Stimulated activated CD4-positive, alpha-beta T cell treated with anti-CD3 and anti-CD28 coated beads, Interleukin-12 subunit alpha, Interleukin-12 subunit beta, amount 100 ng/mL, for 4 hours (primary cell): ENCODE measurements at regions not wholly inside any gene's neighbourhood (a gene's known extent, or its start where the extent isn't known, plus 50 kb on each side); places are given as distances from the start of the nearest gene placed in this dataset.

Source experiments
- DNase-seq: peaks from one replicate; pipeline ENCODE4 v3.0.0-alpha.2; 2020

DNA sequence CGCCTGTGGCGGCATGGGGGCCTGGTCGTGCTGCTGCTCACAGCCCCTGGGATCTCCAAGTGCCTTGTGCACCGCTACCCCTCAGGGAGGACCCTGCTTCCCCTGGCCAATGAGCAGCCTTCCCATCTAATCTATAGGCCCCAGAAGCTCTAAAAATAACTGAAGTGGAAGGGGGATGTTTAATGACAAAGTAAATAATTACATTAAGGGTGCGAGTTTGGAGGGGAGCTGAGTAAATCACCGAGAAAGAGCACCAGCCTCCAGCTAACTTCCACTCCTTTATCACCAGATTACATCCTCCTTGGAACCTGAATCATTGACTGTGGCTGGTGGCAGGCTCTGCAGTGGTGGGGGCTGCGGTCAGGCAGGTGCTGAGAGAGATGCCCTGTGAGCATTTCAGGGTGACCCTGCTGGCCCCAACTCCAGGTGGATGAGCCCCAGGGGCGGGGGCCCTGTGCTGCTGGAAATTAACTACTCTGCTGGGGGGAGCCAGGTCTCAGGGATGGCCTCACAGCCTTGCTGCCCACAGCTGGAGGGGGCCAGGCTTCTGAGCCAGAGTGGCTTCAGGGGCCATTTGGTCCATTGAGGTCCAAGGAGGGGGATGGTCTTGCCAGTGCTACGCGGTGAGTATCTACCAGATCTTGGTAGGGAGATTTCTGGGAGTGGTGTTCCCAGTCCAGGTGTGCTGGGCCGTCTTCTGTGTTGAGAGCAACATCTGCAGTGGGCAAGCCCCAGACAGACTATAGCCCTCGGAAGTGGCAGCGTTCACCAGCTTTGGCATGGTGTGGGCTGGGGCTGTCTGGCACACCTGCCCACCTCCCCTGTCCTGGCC lies 74.2 kb downstream of the GLI2 start:
- no peak for DNase-seq

DNA sequence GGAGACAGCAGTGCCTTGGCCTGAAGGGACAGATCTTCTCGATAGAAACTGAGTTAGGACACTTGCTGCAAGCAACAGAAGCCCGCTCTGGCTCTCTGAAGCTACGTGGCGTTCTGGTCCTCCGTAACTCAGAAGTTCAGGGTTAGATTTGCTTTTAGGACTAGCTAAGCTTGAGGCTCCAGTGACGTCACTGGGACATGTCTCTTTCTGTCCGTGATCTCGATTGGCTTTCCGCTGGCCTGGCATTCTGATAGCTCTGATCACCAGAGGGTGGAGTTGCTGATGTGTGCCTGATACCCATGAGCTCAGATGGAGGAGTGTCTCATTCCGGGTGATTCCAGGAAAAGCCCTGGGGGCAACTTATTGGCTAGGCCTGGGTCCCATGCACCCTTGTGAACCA lies 75.0 kb downstream of the GLI2 start:
- DNase-seq, result no peak

DNA sequence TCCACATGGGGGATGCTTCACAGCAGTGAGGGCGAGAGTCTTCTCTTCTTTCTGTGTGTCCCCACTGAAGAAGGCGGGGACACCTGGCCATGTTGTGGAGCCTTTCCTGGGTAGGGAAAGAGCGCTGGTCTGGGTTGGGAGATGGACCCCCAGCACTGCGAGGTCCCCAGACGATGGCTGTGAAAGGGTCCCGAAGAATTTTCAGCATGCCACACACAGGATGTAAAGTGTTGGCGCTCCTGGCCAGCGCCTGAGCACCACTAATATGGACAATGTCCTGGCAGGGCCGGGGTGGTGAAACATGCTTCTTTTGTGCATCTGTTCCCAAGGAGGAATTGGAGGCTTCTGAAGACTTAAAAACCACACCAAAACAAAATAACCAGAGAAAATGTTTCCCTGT lies 77.2 kb downstream of the GLI2 start:
- DNase-seq, result no peak

DNA sequence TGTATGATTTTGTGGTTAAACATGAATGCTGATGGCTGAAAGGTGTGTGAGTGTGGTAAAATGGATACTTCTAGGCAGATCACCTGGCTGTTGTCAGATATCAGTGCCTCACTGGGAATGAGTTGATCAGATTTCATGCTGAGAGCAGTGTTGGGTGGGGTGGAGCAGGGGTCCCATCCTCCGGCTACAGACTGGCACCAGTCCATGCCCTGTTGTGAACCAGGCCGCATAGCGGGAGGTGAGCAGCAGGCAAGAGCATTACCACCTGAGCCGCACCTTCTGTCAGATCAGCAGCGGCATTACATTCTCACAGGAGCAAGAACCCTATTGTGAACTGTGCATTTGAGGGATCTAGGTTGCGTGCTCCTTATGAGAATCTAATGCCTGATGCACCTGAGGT lies 78.7 kb downstream of the GLI2 start:
- no peak for DNase-seq

DNA sequence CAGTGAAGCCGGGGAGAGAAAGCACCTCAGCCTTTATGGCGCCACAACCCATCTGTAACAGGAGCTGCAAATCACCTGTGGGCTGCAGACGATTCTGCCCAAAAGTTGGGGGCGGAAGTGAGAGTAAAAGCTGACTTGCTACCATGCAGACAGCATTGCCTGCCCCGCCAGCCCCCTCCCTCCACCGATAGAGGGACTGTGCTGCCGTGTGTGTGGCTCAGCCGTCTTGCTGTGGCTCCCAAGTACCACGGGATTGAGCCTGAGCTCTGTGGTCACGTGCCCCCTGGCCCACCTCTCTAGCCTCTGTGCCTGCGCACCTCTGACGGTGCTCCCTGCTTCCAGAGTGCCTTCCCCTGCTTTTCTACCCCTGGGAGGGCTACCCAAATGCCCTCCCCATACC lies 79.6 kb downstream of the GLI2 start:
- no peak for DNase-seq

DNA sequence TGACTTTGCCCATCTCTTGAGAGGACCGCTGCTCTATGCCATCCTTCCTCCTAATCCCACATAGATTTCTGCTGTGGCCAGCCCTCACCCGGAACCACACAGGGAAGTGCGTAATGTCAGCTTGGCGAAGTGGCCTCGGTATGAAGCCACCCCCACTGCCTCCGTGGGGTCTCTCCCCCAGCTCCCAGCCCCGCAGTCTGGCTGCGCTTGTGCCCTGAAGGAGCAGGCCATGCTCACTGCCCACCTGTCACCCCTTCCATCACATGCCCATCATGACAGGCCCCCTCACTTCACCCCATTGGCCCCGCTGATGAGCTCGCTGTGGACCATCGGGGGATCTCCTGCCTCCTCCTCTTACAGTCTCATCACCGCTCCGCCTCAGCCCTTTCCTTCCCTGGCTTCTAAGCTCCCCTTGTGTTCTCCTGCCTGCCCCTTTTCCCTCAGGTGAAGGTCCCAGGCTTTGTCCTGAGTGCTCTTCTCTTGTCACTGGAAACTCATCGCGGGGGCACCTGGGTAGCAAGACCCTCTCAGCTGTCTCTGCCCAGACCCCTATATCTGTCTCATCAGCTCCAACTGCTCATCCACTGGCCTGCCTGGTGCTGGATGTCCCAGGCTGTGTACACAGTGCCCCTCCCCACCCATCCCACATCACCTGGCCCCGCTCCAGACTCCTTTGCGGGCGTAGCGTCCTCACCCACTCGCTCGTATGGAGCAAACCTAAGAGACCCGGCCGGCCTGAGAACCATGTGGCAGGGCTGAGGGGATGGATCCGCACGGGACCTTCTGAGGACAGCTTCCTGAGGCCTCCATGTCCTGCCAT lies 81.7 kb downstream of the GLI2 start:
- no peak for DNase-seq

DNA sequence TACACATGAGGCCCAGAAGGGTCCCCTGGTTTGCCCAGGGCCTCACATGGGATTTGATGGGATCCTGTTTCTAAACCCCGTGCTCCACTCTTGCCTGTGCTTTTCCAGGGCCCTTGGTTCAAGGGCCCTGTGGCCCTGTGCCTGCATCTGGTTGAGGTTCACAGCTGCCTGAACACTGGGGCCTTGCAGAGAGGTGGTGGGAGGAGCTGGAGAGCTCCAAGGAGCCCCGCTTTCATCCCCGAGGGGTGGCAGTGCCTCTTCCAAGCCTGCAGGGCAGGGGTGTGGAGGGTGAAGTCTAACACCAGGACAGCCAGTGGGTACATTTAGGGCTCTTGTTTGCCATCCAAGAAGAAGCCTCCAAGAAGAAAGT lies 82.3 kb downstream of the GLI2 start:
- no peak for DNase-seq

DNA sequence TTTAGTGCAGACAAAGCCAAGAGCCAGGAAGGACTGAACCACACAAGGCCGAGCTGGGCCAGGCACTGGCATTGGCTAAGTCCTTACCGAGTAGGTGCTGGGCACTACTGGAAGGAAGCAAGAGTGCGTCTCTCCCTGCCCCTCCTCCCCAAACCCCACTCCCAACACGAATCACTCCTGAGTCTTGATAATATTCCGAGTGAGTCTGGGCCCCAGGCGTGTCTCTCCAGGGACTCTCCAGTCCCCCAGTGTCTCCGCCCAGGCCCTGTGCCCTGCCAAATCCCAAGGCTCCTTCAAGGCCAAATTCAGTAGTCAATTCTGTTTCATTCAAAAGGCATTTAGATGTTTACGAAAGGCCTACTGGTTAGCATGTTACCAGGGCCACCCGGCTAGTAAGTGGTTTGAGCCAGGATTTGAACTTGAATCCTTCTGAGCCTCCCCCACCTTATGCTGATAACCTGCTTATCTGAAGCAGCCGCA lies 82.8 kb downstream of the GLI2 start:
- DNase-seq, result no peak

DNA sequence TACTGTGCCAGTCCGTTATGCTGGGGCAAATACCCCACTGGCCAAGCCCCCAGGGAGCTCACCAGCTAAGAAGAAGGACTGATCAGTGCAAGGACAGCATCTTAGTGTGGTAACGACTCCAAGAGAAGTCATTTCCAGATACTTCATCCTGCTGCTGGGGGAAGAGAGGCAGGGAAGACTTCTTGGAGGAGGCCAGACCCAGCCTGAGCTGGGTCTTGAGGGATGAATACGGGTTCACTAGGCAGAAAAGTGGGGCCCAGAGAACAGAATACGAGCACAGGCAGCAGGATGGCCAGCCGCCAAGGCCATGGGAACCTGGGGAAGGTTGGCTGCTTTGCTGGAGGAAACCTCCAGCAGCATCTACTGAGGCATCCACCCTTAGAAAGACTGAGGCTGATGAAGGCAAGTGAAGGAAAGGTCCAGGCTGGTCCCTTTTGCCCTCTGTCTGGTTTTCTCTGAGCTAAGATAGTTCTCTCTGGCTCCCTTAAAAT lies 84.1 kb downstream of the GLI2 start:
- DNase-seq, result no peak

DNA sequence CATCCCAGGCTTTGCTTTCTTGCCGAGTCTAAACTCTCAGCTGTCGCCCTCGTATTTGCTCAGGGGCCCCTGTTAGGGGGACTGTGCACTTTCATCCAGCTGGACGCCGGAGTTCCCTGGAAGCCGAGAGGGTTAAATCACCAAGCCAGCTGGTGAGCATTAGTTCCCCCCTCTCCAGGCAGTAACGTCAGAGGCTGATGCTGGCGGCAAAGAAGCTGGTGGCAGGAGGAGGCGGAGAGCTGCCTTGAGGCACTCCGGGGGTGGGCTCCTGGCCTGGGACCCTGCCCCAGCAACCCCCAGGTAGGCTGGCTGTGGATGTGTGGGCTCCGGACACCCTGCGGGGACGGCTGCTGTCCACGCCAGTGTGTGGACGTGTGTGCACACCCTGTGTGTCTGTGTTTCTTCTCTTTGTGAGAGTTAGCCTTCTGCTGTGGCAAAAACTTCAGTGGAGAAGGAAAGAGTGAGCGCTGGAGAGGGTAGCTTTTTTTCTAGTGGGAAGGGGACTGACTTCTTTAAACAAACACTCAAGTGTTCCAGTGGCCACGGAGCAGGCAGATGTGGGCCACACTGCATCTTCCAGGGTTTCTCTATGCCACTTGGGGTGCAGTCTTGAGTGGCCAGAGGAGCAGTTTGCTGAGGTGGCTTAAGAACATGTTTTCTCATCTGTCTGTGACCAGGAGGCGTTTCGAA lies 84.7 kb downstream of the GLI2 start:
- DNase-seq, result no peak

DNA sequence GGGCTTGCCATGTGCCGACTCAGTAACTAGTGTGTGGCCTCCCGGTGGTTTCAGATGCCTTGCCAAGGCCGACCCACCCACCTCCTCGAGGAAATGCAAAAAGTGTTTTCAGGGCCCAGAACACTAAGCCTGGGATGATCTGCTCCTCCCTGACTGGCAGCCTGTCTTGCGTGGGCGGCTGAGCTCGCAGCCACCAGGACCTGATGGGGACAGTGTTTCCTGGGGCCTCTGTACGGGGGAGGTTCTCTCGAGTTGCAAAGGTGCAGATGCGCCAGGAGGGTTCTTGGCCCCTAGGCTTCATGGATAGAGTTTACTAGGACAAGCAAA lies 85.2 kb downstream of the GLI2 start:
- no peak for DNase-seq

DNA sequence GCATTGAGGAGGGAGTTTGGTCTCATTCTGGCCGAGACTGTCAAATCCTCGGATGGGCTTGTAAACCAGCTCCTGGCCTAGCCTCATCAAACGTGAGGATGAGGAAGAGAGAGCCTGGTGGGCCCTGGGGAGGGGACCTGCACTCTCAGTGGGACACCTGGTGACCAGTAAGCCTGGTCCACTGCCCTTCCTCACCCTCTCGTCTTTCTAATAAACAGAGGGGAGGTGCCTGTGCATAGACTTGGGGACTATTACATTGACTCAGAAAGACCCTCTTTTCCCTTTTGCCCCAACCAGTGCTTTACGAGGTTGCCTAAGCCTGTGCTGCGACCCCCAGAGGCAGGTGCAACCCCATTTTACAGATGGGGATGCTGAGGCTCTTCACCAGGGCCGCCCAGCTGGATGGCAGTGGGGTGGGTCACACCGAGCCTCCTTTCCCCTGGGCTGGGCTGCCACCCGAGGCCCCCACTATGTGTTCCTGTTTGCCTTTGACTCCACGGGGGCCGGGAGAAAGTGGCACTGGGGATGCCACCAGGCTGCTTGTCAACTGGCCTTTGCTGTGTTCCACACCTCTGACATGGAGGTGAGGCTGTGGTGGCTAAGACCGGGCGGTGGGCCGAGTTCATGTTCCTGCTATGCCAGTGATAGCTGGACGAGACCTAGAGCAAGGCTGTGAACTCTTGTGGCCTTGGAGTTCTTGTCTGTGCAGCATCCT lies 85.9 kb downstream of the GLI2 start:
- no peak for DNase-seq

DNA sequence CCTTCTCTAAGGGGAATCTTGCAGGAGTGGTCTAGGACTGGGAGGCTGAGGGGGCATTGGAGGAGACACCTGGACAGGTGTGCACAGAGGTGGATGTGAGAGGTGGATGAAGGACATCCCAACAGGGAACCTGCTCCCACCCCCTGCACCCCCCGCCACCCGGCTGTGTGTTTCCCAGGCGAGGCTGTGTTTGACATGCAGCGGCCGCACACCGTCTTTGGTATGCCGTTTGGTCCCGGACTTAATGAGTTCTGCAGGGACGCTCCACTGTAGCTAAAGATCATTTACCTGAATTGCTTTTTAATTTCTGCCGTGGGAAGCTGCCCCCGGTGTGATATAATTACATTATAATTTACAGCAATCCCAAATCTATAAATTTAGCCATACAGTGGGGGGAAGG lies 87.3 kb downstream of the GLI2 start:
- DNase-seq, result no peak

DNA sequence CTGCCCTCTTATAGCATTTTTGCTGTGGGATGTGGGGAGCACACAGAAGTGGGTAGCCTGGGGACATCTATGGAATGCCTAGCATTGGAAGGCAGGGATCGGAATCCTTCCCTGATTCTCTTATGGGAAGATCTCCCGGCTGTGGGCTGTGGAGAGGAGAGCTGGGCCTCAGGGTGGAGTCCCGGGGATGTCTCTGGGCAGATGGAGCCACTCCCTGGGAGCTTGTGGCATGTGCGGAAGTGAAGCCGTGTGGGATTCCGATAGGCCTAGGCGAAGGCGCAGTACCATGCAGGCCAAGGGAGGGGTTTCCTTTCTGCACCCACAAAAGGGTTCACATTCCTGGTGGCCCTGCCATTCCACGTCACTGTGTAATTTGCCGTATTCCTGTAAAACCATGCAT lies 87.9 kb downstream of the GLI2 start:
- DNase-seq, result no peak

DNA sequence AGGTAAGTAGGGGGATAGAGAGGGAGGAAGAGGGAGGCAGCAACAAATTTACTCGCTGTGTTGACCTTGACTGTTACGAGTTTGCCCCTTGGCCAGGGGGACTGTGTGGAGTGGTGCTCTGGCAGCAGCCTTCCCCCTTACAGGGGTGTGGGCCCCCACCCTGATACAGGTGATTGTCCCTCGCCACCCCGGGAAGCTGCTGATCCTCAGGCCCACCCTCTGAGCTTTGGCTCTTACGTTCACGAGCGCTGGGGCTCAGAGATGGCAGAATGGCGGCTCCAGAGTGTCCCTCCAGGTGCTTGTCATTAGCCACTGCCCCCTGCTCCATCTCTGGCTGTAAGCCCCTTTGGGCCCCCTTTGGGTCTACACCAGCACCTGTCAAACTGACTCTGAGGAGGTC lies 88.6 kb downstream of the GLI2 start:
- DNase-seq, result no peak

DNA sequence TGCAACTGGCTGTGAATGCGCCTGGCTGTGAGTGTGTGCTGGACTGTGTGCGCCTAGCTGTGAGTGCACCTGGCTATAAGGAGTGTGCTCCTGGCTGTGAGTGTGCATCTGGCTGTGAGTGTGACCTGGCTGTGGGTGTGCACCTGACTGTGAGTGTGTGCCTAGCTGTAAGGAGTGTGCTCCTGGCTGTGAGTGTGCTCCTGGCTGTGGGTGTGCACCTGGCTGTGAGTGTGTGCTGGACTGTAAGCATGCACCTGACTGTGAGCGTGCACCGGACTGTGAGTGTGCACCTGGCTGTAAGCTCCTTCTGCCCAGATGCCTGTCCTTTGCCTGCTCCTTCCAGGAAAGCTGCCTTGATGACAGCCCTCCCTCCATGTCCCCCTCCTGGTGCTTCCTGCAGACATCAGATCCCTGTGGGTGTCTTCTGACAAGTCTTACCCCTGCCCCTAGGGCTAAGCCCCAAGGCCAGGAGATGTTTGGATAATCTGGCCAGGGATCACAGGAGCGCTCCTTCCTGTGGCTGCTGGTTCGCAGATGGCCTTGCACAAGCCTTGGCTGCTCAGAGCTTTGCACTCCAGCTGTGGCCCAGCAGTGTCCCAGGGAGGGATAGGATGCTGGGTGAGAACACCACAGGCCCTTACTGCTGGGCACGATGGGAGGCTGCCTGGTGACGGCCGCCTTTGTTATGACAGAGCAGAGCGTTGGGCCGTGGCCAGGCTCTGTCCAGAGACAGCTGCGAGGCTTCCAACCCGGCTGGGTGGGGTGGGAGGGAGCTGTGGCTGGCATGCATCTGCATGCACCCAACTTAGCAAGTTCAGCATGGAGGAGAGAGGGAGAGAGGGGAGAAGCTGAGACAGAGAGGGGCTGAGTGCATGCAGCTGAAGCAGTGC lies 89.9 kb downstream of the GLI2 start:
- DNase-seq, result no peak

DNA sequence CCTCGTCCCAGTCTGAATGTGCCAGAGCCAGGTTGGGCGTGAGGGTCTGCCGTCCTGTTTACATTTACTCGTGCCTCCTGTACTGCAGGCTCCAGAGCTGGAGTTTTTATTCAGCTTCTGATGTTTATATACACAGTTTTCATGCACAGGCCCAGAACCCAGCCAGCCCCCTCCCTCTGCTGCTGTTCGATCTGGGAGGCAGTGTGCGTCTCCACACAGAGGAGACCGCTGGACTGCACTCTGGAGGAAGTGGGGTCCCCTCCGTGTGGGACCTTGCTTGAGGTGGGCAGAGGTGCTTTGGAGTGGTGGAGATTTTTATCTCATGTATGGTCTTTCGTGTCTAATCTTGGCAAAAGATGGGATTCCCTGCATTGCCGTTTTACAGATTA lies 90.6 kb downstream of the GLI2 start:
- DNase-seq, result no peak

DNA sequence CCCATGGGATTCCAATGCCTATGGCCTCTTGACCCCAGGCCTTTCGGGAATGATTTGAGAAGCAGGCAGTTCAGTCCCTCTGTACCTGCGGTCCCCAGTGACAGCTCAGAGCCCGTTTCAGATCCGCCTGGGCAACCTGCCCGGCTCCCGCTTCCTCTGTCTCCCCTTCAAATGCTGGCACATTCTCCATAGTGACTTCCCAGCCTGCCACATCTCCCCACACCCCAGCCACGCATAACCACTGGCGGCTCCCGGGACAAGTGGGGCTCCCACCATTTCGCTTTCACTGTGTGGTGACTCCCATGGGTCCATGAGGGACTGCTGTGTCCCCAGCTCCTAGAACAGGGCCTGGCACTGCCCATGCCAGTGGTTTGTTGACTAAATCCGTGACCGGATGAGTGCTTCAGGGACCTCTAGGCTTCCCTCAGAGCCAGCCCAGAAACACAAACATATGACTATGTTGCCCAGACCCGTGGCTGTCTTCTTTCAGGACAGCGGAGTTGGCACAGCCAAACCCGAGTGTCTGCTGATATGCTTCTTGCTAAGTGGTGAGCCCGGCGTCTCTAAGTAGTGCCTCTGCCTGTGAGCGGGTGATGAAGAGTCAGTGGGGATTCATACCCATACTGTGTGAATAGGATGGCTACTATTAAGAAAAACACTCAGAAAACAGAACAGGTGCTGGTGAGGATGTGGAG lies 91.2 kb downstream of the GLI2 start:
- DNase-seq, result no peak

DNA sequence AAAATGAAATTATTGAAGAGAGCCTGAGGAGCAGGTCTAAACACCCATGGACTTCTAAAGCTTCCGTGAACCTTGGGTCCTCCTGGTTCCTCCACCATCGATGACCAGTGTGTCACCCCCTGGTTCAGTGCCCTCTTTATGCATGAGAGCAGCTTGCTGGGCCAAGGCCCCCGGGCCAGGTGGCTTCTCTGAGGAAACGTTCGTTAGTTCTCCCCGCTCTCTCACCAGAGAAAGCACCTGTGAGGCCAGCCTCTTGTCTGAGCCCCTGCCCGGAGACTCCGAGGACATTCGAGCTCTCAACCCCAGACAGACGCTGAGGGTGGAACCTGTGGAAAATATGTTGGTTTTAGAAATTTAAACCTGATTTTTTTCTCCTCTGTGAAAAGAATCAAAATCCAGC lies 92.4 kb downstream of the GLI2 start:
- DNase-seq, result no peak

DNA sequence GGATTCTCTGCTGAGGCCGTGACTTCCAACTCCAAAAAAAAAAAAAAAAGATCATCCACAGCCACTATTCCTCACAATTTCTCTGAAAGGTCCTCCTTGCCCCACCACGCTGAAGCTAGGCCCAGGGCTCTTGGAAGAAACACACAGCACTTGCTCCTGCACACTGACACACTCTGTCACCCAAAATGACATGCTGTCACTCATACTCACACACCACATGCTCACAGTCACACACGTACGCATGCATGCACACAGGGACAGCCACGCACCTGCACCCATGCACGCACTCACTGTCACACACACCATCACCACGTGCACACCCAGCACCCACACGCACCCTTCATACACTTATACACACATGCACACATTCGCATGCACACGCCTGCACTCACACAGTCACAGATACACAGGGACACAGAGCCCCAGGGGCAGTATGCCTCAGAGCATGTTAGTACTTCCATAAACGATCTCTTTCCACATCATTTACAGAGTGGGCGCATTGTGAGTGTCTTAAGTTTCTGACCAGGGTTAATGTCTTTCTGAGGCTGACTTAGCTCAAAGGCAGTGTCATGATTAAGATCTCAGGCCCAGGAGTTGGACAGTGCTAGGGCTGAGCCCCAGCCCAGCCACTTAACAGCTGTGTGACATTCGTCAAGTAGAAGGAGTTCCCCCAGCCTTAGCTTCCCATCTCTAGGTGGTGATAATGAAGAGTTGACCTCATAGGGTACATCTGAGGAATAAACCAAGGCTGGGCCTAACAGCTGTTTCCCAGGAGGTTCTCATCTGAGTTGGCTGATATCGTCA lies 93.4 kb downstream of the GLI2 start:
- DNase-seq, result no peak

DNA sequence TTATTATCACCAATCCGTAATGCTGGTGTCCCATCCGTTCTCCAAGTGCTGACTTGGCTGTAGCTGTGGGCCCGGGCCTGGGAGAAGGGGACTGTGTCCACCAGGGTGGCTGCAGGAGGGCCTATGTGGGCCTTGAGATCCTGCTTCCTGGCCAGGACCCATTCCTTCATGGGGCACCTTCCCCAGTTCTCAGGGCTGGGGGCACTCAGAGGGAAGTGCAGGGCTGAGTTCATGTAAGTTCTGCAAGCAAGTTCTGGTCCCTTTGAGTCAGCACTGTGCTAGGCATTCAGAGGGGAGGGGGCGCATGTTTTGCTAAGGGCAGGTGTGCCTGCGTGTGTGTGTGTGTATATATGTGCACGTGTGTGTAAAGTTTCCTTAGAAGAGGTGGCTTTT lies 94.0 kb downstream of the GLI2 start:
- no peak for DNase-seq
